Endothelial cell of umbilical vein (primary cell): ENCODE measurements at regions not wholly inside any gene's neighbourhood (a gene's known extent, or its start where the extent isn't known, plus 50 kb on each side); places are given as distances from the start of the nearest gene placed in this dataset.

ENCODE experiments used
- BruUV-seq: library from RNA; stranded (reverse); fragments of 400-500 nt; replicated peaks from 2 replicates; lab custom pipeline; 2021; lab: Mats Ljungman, UMichigan
- CTCF ChIA-PET: fragments of 300-600, 350-600 bp; sonication (Branson Sonifier 250); formaldehyde crosslinking; loops from one replicate; lab custom pipeline; 2021; ENCODE audit warnings: antibody characterized with exemption, inconsistent platforms; lab: Charles Lee
- POLR2A ChIA-PET: fragments of 300-600, 350-600 bp; sonication (Branson Sonifier 250); formaldehyde crosslinking; loops from one replicate; lab custom pipeline; 2021; ENCODE audit warnings: antibody characterized with exemption, inconsistent platforms; lab: Charles Lee
- DNase-seq: peaks from one replicate; pipeline ENCODE4 v3.0.0-alpha.2; 2011; ENCODE audit warnings: low read depth, low spot score
- FAIRE-seq: peaks from 2 replicates; lab custom pipeline; 2011; peaks lifted over from hg19 to GRCh38; lab: Jason Lieb, UNC
- H2AFZ ChIP-seq: 2 replicates; pipeline ENCODE4 v1.6.0; 2012; ENCODE audit warnings: low read depth, low read length, control low read depth, inconsistent platforms
- H3K27ac ChIP-seq: 2 replicates; pipeline ENCODE4 v1.5.1; 2011; ENCODE audit warnings: low read depth, mild to moderate bottlenecking, control low read depth, low read length, moderate library complexity; ENCODE audit not compliant: insufficient read depth
- H3K27me3 ChIP-seq, 2 experiments: 2 replicates each; pipeline versions ENCODE4 v1.6.0 to v1.6.1; 2011; ENCODE audit warnings: low read length in 2 of 2, mixed read lengths in 1 of 2; ENCODE audit not compliant: control insufficient read depth in 2 of 2, insufficient read depth in 2 of 2
- H3K36me3 ChIP-seq, 2 experiments: 2 replicates in 1 of 2; 3 replicates in 1 of 2; pipeline ENCODE4 v1.5.1; 2011; ENCODE audit warnings: low read length in 2 of 2, mild to moderate bottlenecking in 1 of 2, moderate library complexity in 1 of 2; ENCODE audit not compliant: control insufficient read depth in 2 of 2, insufficient read depth in 2 of 2; ENCODE audit errors: extremely low read depth in 1 of 2
- H3K4me1 ChIP-seq: 3 replicates; pipeline ENCODE4 v1.5.1; 2011; ENCODE audit warnings: mild to moderate bottlenecking, low read length; ENCODE audit not compliant: control insufficient read depth, insufficient read depth; ENCODE audit errors: extremely low read depth
- H3K4me2 ChIP-seq: 2 replicates; pipeline ENCODE4 v1.6.1; 2011; ENCODE audit warnings: low read length, control low read depth, mixed read lengths; ENCODE audit not compliant: insufficient read depth
- H3K4me3 ChIP-seq, 3 experiments: fragments of 200-600 bp in 1 of 3; sonication (generic), shearing (Covaris generic) in 1 of 3; replicated peaks in 1 of 3; 2 replicates each; pipeline ENCODE4 v1.5.1; 2011 to 2016; ENCODE audit warnings: control low read depth in 3 of 3, low read length in 3 of 3, mild to moderate bottlenecking in 2 of 3, inconsistent platforms in 1 of 3, low read depth in 1 of 3, moderate library complexity in 1 of 3; ENCODE audit not compliant: insufficient read depth in 1 of 3
- H3K79me2 ChIP-seq: 2 replicates; pipeline ENCODE4 v1.6.0; 2012; ENCODE audit warnings: low read length, inconsistent platforms; ENCODE audit not compliant: control insufficient read depth, insufficient read depth
- H3K9ac ChIP-seq: replicated peaks from 2 replicates; pipeline ENCODE3; 2011; ENCODE audit warnings: low read length, control low read depth; ENCODE audit not compliant: insufficient read depth; ENCODE audit errors: extremely low read depth
- H3K9me1 ChIP-seq: replicated peaks from 3 replicates; pipeline ENCODE4 v1.6.0; 2011; ENCODE audit warnings: mild to moderate bottlenecking, low read length; ENCODE audit not compliant: control insufficient read depth, insufficient read depth; ENCODE audit errors: extremely low read depth
- H3K9me3 ChIP-seq: replicated peaks from 2 replicates; pipeline ENCODE4 v1.5.1; 2012; ENCODE audit warnings: low read length, inconsistent platforms; ENCODE audit not compliant: control insufficient read depth, insufficient read depth
- H4K20me1 ChIP-seq: replicated peaks from 2 replicates; pipeline ENCODE3; 2011; ENCODE audit warnings: mild to moderate bottlenecking, low read length; ENCODE audit not compliant: control insufficient read depth, insufficient read depth; ENCODE audit errors: extremely low read depth
- CTCF ChIP-seq, 2 donors: IDR thresholded peaks; 1 replicate in 1 of 2; 2 replicates in 1 of 2; pipeline ENCODE4 v1.5.1; 2011; ENCODE audit warnings: low read length in 2 of 2, mild to moderate bottlenecking in 2 of 2, moderate library complexity in 2 of 2, control low read depth in 1 of 2, inconsistent platforms in 1 of 2, low read depth in 1 of 2; ENCODE audit not compliant: insufficient read depth in 1 of 2; ENCODE audit errors: extremely low read depth in 1 of 2
- EZH2 ChIP-seq: IDR thresholded peaks from 2 replicates; pipeline ENCODE4 v1.6.1; 2012; ENCODE audit warnings: borderline replicate concordance, low read depth, mild to moderate bottlenecking, moderate library complexity, low read length, inconsistent platforms; ENCODE audit not compliant: severe bottlenecking
- FOS ChIP-seq: IDR thresholded peaks from 2 replicates; pipeline ENCODE4 v1.6.1; 2011; ENCODE audit warnings: mild to moderate bottlenecking, low read length, moderate library complexity, borderline replicate concordance; ENCODE audit not compliant: insufficient read depth
- GATA2 ChIP-seq: IDR thresholded peaks from 2 replicates; pipeline ENCODE4 v1.7.0; 2011; ENCODE audit warnings: low read depth, mild to moderate bottlenecking, moderate library complexity, mixed read lengths, low read length; ENCODE audit not compliant: insufficient read length, insufficient read depth
- JUN ChIP-seq: IDR thresholded peaks from 2 replicates; pipeline ENCODE4 v1.6.1; 2011; ENCODE audit warnings: borderline replicate concordance, low read depth; ENCODE audit not compliant: insufficient read length, insufficient read depth
- MAX ChIP-seq: IDR thresholded peaks from 2 replicates; pipeline ENCODE4 v1.6.1; 2011; ENCODE audit not compliant: insufficient read depth, insufficient read length
- MYC ChIP-seq: IDR thresholded peaks from one replicate; pipeline ENCODE4 v1.6.1; 2011; ENCODE audit warnings: mild to moderate bottlenecking, low read depth, low read length
- POLR2A ChIP-seq: IDR thresholded peaks from 2 replicates; pipeline ENCODE4 v1.6.1; 2012; ENCODE audit warnings: low read depth, mild to moderate bottlenecking, control low read depth, low read length
- POLR2AphosphoS5 ChIP-seq: IDR thresholded peaks from 2 replicates; pipeline ENCODE4 v1.6.1; 2012; ENCODE audit warnings: low read depth, mild to moderate bottlenecking, control low read depth, low read length, moderate library complexity; ENCODE audit not compliant: insufficient read depth
- dilution Hi-C: fragments of 300-500 bp; cut with MboI; formaldehyde crosslinking; loops from one replicate; pipeline ENCODE4 v1.15.0; 2019; ENCODE audit warnings: low sequenced_read_pairs; ENCODE audit not compliant: extremely low pct_ligation_motif_present
- intact Hi-C: fragments of 100-400 bp; cut with micrococcal nuclease; formaldehyde crosslinking; loops from one replicate; pipeline ENCODE4 v1.10.0; 2022

GRCh38 chr15:94778840-94779239 lies 547.5 kb downstream of the MCTP2 start:
- intact Hi-C loops, result no loop called here
- dilution Hi-C loops, result no loop called here
- POLR2A ChIA-PET, result no interaction called here
- CTCF ChIA-PET, result no interaction called here
- BruUV-seq, result no TSS peak
- Histone ChIP-seq H4K20me1 (no peaks in the 10 kb centered on the region), H2AFZ (no peak overlapping the region), H3K9me1 (no peaks in the 10 kb centered on the region), H3K9ac (no peak overlapping the region), H3K4me3 (no peak overlapping the region), H3K27me3 (no peaks in the 10 kb centered on the region), H3K79me2 (no peaks in the 10 kb centered on the region), H3K27ac (no peak overlapping the region), H3K36me3 (no peaks in the 10 kb centered on the region), H3K4me2 (no peak overlapping the region), H3K4me1 (no peaks in the 10 kb centered on the region), H3K9me3 (no peaks in the 10 kb centered on the region)
- no peak for DNase-seq
- no peak for TF ChIP-seq CTCF (IDR thresholded peaks at IDR 0.05; ENCODE audit: extremely low read depth in 1 of 2, insufficient read depth in 1 of 2, low read depth in 1 of 2, low read length in 2 of 2)
- FAIRE-seq, result no peak

- dilution Hi-C loops (no loop called here), intact Hi-C loops (no loop called here)
- no peak for TF ChIP-seq JUN
- no peak for TF ChIP-seq EZH2
- no peak for TF ChIP-seq GATA2
- no peak for TF ChIP-seq FOS
- no peak for TF ChIP-seq POLR2AphosphoS5
- TF ChIP-seq MAX, result no peak
- no peak for TF ChIP-seq POLR2A
- TF ChIP-seq MYC, result no peak
- TF ChIP-seq CTCF (IDR thresholded peaks at IDR 0.05; ENCODE audit: extremely low read depth in 1 of 2, insufficient read depth in 1 of 2, low read depth in 1 of 2, low read length in 2 of 2), result no peak
- Histone ChIP-seq H3K4me1 (no peaks in the 10 kb centered on the region), H3K79me2 (no peaks in the 10 kb centered on the region), H3K9ac (no peak overlapping the region), H2AFZ (no peak overlapping the region), H4K20me1 (no peaks in the 10 kb centered on the region), H3K36me3 (no peaks in the 10 kb centered on the region), H3K9me1 (no peaks in the 10 kb centered on the region), H3K4me3 (no peak overlapping the region), H3K9me3 (no peaks in the 10 kb centered on the region), H3K27ac (no peak overlapping the region), H3K27me3 (no peaks in the 10 kb centered on the region), H3K4me2 (no peak overlapping the region)
- DNase-seq (no peak), FAIRE-seq (no peak)
- ChIA-PET CTCF (no interaction called here), POLR2A (no interaction called here)
- BruUV-seq, result no TSS peak
Measured at GRCh38 chr15:94780166-94780565, 548.8 kb downstream of the MCTP2 start.
